Fibroblast of lung (primary cell): ENCODE measurements at regions not wholly inside any gene's neighbourhood (a gene's known extent, or its start where the extent isn't known, plus 50 kb on each side); places are given as distances from the start of the nearest gene placed in this dataset.

Source experiments
- EZH2 ChIP-seq: IDR thresholded peaks from 2 replicates; pipeline ENCODE4 v1.5.1; 2012; ENCODE audit warnings: low read length, control low read depth, mild to moderate bottlenecking; ENCODE audit errors: missing control alignments
- TF ChIP-seq, protein P1 (sequence below), 2 donors: IDR thresholded peaks in 1 of 2; conservative IDR thresholded peaks in 1 of 2; 1 replicate in 1 of 2; 2 replicates in 1 of 2; pipeline ENCODE4 v1.5.1; 2011 to 2012; ENCODE audit warnings: low read length in 2 of 2, control low read depth in 1 of 2, inconsistent platforms in 1 of 2, low read depth in 1 of 2, mild to moderate bottlenecking in 1 of 2

DNA sequence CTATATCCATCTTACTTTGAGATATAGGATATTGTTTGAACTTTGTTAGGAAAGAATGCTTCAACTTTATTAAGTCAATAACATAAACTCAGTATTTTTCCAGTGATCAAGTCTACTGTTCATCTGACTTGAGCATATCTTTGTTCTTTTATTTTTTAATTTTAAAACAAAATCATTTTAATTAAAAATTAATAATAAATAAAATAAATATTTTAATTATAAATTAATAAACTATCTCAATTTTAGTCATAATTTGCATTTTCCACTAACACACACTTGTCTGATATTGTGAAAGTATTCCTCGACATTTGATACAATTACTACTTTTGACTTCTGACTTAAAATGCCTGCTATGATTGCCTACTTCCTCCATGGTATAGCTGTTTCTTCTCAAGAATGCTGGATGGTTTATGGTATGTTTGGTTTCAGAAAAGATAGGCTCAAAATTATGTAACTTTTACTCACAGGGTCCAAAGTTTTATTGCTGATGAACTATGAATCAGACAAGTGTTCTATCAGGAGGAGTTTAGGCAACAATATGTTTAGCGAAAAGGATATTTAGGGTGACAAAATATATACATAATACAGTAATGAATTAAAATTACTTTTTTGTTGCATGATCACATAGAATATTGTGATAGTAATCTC, 1132.3 kb upstream of the PCDH10 start:
- TF ChIP-seq, protein P1, sequence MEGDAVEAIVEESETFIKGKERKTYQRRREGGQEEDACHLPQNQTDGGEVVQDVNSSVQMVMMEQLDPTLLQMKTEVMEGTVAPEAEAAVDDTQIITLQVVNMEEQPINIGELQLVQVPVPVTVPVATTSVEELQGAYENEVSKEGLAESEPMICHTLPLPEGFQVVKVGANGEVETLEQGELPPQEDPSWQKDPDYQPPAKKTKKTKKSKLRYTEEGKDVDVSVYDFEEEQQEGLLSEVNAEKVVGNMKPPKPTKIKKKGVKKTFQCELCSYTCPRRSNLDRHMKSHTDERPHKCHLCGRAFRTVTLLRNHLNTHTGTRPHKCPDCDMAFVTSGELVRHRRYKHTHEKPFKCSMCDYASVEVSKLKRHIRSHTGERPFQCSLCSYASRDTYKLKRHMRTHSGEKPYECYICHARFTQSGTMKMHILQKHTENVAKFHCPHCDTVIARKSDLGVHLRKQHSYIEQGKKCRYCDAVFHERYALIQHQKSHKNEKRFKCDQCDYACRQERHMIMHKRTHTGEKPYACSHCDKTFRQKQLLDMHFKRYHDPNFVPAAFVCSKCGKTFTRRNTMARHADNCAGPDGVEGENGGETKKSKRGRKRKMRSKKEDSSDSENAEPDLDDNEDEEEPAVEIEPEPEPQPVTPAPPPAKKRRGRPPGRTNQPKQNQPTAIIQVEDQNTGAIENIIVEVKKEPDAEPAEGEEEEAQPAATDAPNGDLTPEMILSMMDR (conservative IDR thresholded peaks at IDR 0.05 in 1 of 2, IDR thresholded peaks at IDR 0.05 in 1 of 2; ENCODE audit: low read depth in 1 of 2, low read length in 2 of 2) = no peak
- no peak for TF ChIP-seq EZH2
